ENCODE measurements at regions not wholly inside any gene's neighbourhood (a gene's known extent, or its start where the extent isn't known, plus 50 kb on each side); places are given as distances from the start of the nearest gene placed in this dataset.

DNA sequence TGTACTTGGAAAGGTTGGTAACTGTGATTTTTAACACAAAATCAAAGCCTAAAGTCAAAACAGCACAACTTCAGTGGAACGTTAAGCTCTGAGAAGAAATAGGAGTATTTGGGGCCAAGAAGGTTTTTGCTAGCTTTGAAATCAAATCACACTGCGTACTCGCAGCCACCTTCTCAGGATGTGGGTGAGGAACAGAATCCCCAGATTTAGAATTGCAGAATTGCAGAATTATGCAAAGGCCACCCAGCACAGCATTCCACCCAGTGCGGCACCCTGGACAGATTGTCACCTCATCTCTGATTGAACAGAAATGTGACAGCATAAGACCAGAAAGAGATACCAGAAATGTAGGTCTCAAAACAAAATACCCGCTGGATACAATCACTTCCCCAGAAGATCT lies 181.1 kb downstream of the DHX15 start:
- DNase-seq (ENCODE audit: low read depth, low spot score) (no peak), FAIRE-seq (no peak)
- Histone ChIP-seq H3K27me3 (ENCODE audit: control insufficient read depth in 2 of 2, insufficient read depth in 2 of 2, low read length in 2 of 2) (no peaks in the 10 kb centered on the region), H3K4me1 (ENCODE audit: control insufficient read depth, extremely low read depth, insufficient read depth, low read length) (no peaks in the 10 kb centered on the region), H4K20me1 (replicated peaks; ENCODE audit: control insufficient read depth, extremely low read depth, insufficient read depth, low read length) (no peaks in the 10 kb centered on the region), H3K9ac (replicated peaks; ENCODE audit: extremely low read depth, insufficient read depth, low read length) (no peak overlapping the region), H3K9me3 (replicated peaks; ENCODE audit: control insufficient read depth, insufficient read depth, low read length) (no peaks in the 10 kb centered on the region), H3K4me3 (replicated peaks in 1 of 3; ENCODE audit: insufficient read depth in 1 of 3, low read depth in 1 of 3, low read length in 3 of 3) (no peak overlapping the region), H3K27ac (ENCODE audit: insufficient read depth, low read depth, low read length) (no peak overlapping the region), H3K4me2 (ENCODE audit: insufficient read depth, low read length) (no peak overlapping the region), H3K9me1 (replicated peaks; ENCODE audit: control insufficient read depth, extremely low read depth, insufficient read depth, low read length) (no peaks in the 10 kb centered on the region), H3K36me3 (ENCODE audit: control insufficient read depth in 2 of 2, extremely low read depth in 1 of 2, insufficient read depth in 2 of 2, low read length in 2 of 2) (no peaks in the 10 kb centered on the region), H3K79me2 (ENCODE audit: control insufficient read depth, insufficient read depth, low read length) (no peaks in the 10 kb centered on the region), H2AFZ (ENCODE audit: low read depth, low read length) (no peak overlapping the region)
- intact Hi-C loops (cut with micrococcal nuclease): no loop called here
- dilution Hi-C loops (cut with MboI; ENCODE audit: extremely low pct_ligation_motif_present, low sequenced_read_pairs): no loop called here
- ChIA-PET POLR2A (no interaction called here), CTCF (interaction anchor here (1.6 kb wide), 1 partner anchor 16 kb away, joined by 3 read pairs; no protein-coding TSS in a partner anchor)
- BruUV-seq (replicated peaks): no TSS peak
- TF ChIP-seq, protein P1, sequence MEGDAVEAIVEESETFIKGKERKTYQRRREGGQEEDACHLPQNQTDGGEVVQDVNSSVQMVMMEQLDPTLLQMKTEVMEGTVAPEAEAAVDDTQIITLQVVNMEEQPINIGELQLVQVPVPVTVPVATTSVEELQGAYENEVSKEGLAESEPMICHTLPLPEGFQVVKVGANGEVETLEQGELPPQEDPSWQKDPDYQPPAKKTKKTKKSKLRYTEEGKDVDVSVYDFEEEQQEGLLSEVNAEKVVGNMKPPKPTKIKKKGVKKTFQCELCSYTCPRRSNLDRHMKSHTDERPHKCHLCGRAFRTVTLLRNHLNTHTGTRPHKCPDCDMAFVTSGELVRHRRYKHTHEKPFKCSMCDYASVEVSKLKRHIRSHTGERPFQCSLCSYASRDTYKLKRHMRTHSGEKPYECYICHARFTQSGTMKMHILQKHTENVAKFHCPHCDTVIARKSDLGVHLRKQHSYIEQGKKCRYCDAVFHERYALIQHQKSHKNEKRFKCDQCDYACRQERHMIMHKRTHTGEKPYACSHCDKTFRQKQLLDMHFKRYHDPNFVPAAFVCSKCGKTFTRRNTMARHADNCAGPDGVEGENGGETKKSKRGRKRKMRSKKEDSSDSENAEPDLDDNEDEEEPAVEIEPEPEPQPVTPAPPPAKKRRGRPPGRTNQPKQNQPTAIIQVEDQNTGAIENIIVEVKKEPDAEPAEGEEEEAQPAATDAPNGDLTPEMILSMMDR (IDR thresholded peaks at IDR 0.05; ENCODE audit: extremely low read depth in 1 of 2, insufficient read depth in 1 of 2, low read depth in 1 of 2, low read length in 2 of 2): no peak
- TF ChIP-seq, protein P2, sequence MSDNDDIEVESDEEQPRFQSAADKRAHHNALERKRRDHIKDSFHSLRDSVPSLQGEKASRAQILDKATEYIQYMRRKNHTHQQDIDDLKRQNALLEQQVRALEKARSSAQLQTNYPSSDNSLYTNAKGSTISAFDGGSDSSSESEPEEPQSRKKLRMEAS (IDR thresholded peaks at IDR 0.05; ENCODE audit: insufficient read depth, insufficient read length): no peak
- no peak for TF ChIP-seq POLR2AphosphoS5 (IDR thresholded peaks at IDR 0.05; ENCODE audit: insufficient read depth, low read depth, low read length)
- no peak for TF ChIP-seq FOS (IDR thresholded peaks at IDR 0.05; ENCODE audit: borderline replicate concordance, insufficient read depth, low read length)
- TF ChIP-seq EZH2 (IDR thresholded peaks at IDR 0.05; ENCODE audit: borderline replicate concordance, low read depth, low read length, severe bottlenecking): no peak
- TF ChIP-seq POLR2A (IDR thresholded peaks at IDR 0.05; ENCODE audit: low read depth, low read length): no peak
- TF ChIP-seq MYC (IDR thresholded peaks at IDR 0.05; ENCODE audit: low read depth, low read length): no peak
- no peak for TF ChIP-seq JUN (IDR thresholded peaks at IDR 0.05; ENCODE audit: borderline replicate concordance, insufficient read depth, insufficient read length, low read depth)
- no peak for TF ChIP-seq GATA2 (IDR thresholded peaks at IDR 0.05; ENCODE audit: insufficient read depth, insufficient read length, low read depth, low read length)

All from endothelial cell of umbilical vein (primary cell).